GM12891 (cell line): ENCODE measurements at regions not wholly inside any gene's neighbourhood (a gene's known extent, or its start where the extent isn't known, plus 50 kb on each side); places are given as distances from the start of the nearest gene placed in this dataset.

ENCODE experiments used
- PAX5 ChIP-seq: IDR thresholded peaks from 2 replicates; pipeline ENCODE4 v1.6.1; 2011; ENCODE audit warnings: low read length, moderate library complexity, mild to moderate bottlenecking; ENCODE audit not compliant: insufficient read depth, severe bottlenecking
- POLR2A ChIP-seq: IDR thresholded peaks from 2 replicates; pipeline ENCODE4 v1.6.1; 2011; ENCODE audit warnings: low read depth, low read length, control low read depth
- POLR2AphosphoS5 ChIP-seq: IDR thresholded peaks from 2 replicates; pipeline ENCODE4 v1.6.1; 2011; ENCODE audit warnings: low read depth, low read length, control low read depth
- TAF1 ChIP-seq: IDR thresholded peaks from 2 replicates; pipeline ENCODE4 v1.6.1; 2011; ENCODE audit warnings: low read depth, low read length, control low read depth

DNA sequence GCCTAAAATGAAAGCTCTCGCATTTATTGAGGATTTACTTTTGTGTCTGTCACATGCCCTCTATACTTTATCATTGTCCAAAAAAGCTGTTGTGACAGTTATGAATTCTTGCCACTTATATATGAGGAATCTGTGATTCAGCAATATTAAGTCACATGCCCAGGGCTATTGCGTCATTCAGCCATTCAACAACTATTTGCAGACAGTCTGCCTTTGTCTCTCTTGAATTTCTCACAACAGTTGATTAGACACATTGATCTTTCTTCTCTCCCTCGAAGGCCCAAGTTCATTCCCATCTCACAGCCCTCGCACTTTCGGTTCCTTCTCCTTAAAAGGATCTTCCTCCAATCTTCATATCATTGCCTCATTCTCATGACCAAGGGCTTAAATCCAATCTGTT, 342.6 kb downstream of the MZT1 start:
- TF ChIP-seq POLR2AphosphoS5 (no peak), TAF1 (no peak), POLR2A (no peak), PAX5 (no peak)
